GM12892 (cell line): ENCODE measurements at regions not wholly inside any gene's neighbourhood (a gene's known extent, or its start where the extent isn't known, plus 50 kb on each side); places are given as distances from the start of the nearest gene placed in this dataset.

Experiments used
- DNase-seq: peaks from one replicate; pipeline ENCODE4 v3.0.0; 2011; ENCODE audit not compliant: insufficient read length
- FAIRE-seq: peaks from 2 replicates; lab custom pipeline; 2011; peaks lifted over from hg19 to GRCh38; lab: Jason Lieb, UNC
- POLR2A ChIP-seq: IDR thresholded peaks from 2 replicates; pipeline ENCODE4 v1.6.1; 2011; ENCODE audit warnings: low read depth, low read length, control low read depth
- POLR2AphosphoS5 ChIP-seq: IDR thresholded peaks from 2 replicates; pipeline ENCODE4 v1.6.1; 2011; ENCODE audit warnings: low read depth, low read length, control low read depth
- TAF1 ChIP-seq: IDR thresholded peaks from 2 replicates; pipeline ENCODE4 v1.6.1; 2011; ENCODE audit warnings: low read depth, mild to moderate bottlenecking, control low read depth, low read length, borderline replicate concordance

DNA sequence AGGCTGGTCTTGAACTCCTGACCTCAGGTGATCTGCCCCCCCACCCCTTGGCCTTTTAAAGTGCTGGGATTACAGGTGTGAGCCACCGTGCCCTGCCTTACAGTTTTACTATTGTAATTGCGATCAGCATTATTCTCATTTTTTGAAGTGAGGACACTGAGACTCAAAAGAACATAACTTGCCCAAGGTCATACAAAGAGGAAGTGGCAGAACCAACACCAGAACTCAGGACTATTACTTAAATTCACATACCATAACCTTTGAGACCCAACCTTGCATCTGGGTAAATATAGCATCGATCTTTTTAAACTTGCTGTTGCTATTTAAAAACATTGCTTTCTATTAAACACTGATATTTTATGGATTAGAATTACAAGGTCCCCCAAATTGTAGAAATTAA is 54.2 kb downstream of the FOXI1 start:
- TF ChIP-seq TAF1 (no peak), POLR2A (no peak), POLR2AphosphoS5 (no peak)
- FAIRE-seq: no peak
- DNase-seq: no peak

DNA sequence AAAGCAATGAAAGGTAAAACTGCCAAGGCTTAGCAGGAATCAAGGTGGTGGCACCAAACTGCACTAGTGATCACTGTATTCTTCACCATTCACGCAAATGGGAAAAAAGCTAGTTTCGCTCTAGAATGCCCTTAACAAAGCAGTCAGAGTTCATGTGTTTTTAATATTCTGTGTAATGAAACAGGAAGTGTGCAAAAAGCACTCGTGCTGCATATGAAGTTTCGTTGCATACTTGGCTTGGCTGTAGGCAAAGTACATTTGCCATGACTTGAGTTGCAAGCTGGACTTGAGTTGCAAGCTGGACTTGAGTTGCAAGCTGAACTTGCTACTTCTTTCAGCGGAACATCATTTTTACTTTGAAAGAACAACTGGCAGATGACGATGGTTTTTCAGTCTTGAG is 55.4 kb downstream of the FOXI1 start:
- DNase-seq (no peak), FAIRE-seq (peak; percentile 58)
- no peak for TF ChIP-seq TAF1
- no peak for TF ChIP-seq POLR2AphosphoS5
- no peak for TF ChIP-seq POLR2A

DNA sequence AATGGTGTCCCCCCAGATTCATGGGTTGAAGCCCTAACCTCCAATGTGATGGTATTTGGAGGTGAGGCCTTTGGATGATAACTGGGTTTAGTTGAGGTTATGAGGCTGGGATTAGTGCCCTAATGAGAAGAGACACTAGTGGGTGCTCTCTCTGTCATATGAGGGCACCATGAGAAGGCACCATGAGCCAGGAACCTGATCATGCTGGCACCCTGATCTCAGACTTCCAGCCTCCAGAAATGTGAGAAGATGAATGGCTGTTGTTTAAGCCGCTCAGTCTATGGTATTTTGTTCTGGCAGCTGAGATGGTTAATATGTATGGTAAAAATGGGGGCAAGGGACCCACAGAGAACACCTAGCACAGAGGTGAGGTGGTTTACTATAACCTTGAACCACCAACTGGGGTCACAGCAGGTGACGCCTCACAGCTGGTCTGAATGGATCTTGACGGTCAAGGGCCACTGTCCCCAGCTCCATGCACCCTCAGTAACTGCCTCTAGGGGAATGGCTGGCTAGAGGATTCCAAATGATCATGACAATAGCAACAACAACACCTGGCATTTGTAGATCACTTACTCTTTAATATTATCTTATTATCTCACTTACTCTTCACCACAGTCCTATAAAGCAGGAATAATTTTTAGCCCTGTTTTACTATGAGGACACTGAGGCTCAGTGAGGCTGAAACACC is 57.1 kb downstream of the FOXI1 start:
- DNase-seq (no peak), FAIRE-seq (no peak)
- no peak for TF ChIP-seq TAF1

DNA sequence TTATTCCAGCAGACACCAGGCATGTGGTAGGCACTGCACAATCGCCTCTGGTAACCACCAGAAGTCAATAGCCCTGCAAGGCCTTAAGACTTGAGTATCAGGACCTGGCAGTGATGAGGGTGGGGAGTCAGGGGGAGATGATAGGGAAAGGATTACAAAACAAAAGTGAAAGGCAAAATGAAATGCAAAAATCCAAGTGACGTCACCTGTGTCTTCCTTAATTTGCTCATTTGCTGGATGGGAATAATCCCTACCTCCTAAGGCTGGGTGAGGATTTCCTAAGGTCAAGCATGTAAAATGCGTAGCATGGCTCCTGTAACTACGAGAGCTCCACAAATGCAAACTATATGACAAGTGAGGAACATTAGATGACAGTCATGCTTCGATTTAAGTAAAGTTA is 58.4 kb downstream of the FOXI1 start:
- no peak for TF ChIP-seq TAF1
- TF ChIP-seq POLR2AphosphoS5: no peak
- no peak for TF ChIP-seq POLR2A
- FAIRE-seq: no peak
- DNase-seq: no peak

DNA sequence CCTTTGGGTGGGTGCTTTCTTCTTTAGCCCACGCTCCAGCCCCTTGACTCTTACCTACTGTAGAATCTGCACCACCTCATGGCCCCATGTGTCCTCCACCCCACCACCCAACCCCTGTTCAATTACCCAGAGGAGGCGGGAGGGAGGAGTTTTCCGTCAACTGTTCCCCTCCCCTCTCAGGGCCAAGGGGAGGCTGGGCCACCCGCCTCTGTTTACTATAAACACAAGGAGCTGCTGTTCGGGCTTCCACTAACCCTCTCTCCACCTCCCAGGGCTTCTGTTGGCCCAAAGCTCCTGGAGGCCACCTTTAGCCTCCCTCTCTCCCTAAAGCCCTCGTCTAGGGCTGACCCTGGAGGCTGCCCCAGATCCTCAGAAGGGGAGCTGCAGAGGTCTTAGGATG is 59.2 kb downstream of the FOXI1 start:
- FAIRE-seq (no peak), DNase-seq (no peak)
- TF ChIP-seq POLR2A (no peak), POLR2AphosphoS5 (no peak), TAF1 (no peak)

DNA sequence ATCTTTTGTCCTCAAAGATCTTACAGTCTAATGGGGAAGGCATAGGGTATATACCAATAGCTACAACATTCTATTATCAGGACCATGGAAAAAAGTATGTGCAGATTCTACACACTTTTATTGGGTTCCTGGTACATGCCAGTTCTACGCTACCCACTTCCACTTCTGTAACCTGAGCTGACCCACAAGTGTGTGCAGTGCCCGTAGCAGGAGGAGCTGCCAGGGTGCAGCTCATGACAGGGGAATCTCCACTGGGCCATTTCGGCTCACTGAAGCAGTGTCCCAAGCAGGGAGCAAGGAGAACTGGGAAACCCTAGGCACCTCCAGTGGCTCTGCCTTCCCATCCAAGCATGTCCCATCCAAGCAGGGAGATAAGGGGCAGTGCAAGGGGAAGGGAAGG is 60.4 kb downstream of the FOXI1 start:
- no peak for FAIRE-seq
- TF ChIP-seq POLR2AphosphoS5 (no peak), TAF1 (no peak), POLR2A (no peak)

DNA sequence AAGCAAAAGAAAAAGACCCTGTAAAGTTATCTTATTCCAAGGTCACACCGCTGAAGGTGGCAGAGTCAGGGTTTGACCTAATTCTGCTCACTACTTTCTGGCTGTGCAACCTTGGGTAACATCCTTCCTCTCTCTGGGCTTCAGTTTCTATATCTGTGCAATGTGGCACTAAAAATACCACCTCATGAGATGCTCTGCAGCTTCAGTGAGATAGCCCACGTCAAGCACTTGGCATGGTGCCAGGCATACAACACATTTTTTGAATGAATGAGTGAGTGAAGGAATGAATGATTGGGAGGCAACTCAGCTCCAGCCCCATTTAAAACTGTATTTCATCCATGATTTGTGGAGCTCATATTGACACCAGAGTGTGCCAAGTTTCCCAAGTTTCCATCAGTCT is 62.3 kb downstream of the FOXI1 start:
- no peak for FAIRE-seq
- TF ChIP-seq POLR2A (no peak), POLR2AphosphoS5 (no peak), TAF1 (no peak)

More for the DNA sequence above, 60.4 kb downstream of the FOXI1 start:
- DNase-seq: no peak

DNA sequence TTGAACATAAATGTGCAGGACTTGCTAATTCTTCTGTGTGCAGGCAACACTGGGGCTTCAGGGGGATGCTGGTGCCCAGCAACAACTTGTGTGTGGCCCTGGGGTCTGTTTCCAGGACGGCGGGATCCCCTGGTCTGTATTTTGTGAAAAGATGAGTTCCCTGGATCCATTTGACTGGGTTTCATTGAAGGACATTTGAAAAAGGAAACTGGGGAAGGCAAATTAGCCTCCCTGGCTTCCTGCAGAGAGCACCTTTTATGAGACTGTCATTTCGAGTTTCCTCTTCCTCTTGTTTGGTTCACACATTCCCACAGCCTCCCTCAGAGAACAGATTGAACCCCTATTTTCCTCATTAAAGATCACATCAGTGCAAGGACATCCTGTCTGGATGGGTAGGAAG is 63.1 kb downstream of the FOXI1 start:
- no peak for DNase-seq
- FAIRE-seq: peak; percentile 38
- TF ChIP-seq POLR2AphosphoS5: no peak
- no peak for TF ChIP-seq POLR2A
- no peak for TF ChIP-seq TAF1

More for the DNA sequence above, 62.3 kb downstream of the FOXI1 start:
- no peak for DNase-seq

DNA sequence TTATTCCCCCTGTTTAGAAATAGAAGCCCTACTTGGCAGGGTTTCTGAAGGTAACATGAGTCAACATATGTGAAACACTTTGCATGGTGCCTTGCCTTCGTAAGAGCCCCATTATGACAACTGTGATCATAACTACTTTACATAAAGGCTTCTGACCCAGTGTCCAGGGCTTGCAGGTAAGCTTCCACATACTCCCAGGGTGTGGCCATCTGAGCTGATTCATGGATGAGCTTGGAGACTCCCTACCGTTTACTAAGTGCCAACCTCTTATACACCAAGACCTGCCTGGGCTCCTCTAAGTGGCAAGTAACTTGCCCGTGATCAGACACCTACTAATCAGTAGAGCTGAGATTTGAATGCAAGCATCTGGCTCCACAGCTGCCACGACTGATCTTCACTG is 62.8 kb upstream of the C5orf58 start:
- no peak for TF ChIP-seq POLR2AphosphoS5
- no peak for TF ChIP-seq POLR2A
- TF ChIP-seq TAF1: no peak
- no peak for FAIRE-seq
- no peak for DNase-seq

DNA sequence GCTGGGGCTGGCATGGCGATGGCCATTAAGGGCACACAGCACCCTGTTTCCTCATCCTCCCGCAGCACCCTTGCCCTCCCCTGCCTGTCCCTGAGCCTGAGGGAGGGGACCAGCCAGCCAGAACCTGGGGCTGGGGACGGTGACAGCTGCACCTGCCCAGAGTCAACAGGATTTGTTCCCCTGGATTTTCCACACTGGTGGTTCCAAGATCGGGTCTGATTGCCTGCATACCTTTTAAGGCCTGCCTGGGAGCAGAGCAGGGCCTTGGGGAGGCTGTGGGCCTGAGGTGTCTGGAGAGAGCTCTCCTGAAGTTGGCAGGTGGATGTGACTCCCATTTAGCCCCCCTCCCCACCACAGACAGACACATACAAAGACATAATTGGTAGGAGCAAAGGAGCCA is 61.0 kb upstream of the C5orf58 start:
- FAIRE-seq (no peak), DNase-seq (no peak)
- TF ChIP-seq TAF1 (no peak), POLR2AphosphoS5 (no peak)

DNA sequence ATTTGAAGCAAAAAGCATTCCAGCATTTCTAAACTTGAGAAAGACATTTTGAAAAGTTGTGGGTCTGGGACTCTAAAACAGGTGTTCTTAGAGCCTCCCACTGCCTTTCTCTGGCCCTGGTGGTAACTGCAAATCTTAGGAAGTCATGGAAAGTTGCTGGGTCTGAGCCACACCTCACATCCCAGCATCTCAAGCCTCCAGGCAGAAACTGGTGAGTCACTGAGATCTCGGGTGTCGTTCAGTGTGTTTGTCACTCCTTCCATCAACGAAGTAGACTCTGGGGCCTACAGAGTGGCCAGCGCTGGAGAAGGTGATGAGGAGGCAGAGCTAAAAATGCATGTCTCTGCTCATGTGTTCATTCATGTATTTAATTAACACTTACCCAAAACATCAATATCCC is 59.6 kb upstream of the C5orf58 start:
- FAIRE-seq: no peak
- TF ChIP-seq POLR2A: no peak
- TF ChIP-seq POLR2AphosphoS5: no peak
- TF ChIP-seq TAF1: no peak
- no peak for DNase-seq

DNA sequence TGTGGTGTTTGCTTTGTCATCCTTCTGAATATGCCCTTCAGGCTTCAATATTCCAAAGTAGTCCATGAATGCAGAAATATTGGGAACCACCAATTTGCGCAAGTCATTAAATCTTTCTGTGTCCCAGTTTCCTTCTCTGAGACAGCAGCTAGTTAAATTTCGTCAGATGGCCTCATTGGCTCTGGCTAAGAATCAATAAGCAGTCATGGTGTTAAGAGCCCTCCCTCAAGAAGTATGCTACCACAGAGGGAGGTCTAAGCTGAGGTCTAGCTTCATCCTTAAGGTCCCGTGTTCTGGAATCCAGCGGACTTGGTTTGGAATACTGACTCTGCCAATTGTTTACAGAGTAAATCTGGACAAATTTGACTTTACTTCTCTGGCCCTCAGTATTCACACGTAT is 59.1 kb upstream of the C5orf58 start:
- FAIRE-seq (no peak), DNase-seq (no peak)
- TF ChIP-seq TAF1 (no peak), POLR2A (no peak), POLR2AphosphoS5 (no peak)

DNA sequence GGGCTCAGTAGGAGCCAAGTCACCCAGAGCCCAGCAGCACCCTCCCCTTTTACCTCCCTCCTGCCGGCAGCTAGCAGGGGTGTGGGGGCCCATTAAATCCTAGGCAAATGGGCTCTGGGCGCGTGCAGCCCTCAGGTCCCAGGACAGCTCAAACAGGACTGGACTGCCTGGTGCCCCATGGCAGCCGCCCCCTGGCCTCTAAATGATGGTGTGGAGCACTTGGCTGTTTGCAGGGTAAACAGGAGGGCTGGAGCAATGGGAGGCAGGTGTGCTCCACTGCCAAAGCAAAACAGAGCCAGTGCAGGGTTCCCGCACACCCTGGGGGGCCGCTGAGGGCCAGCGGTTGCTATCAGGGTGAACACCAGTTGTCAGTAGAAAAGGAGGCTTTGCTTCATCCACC is 55.9 kb upstream of the C5orf58 start:
- FAIRE-seq (no peak), DNase-seq (no peak)
- no peak for TF ChIP-seq POLR2AphosphoS5
- TF ChIP-seq TAF1: no peak
- no peak for TF ChIP-seq POLR2A
